BLaER1 treated with 17β-estradiol and CSF1 and Interleukin-3, amounts not matched to agents 10 nM and 100 nM (cell line): ENCODE measurements at regions not wholly inside any gene's neighbourhood (a gene's known extent, or its start where the extent isn't known, plus 50 kb on each side); places are given as distances from the start of the nearest gene placed in this dataset.
"Not testable (repeated sequence)": the region's sequence is repeated elsewhere in the genome, so short reads cannot be mapped to it uniquely, and the experiment has no call there.

Experiments used
- H3K27ac ChIP-seq, 11 experiments: shearing (Covaris generic); formaldehyde crosslinking; 2 replicates each; pipeline ENCODE4 v1.8.1; 2022
- H3K27me3 ChIP-seq, 11 experiments: shearing (Covaris generic); formaldehyde crosslinking; 2 replicates each; pipeline ENCODE4 v1.8.1; 2022
- H3K36me3 ChIP-seq, 11 experiments: shearing (Covaris generic); formaldehyde crosslinking; 2 replicates each; pipeline ENCODE4 v1.8.1; 2022
- H3K4me1 ChIP-seq, 10 experiments: shearing (Covaris generic); formaldehyde crosslinking; 2 replicates each; pipeline ENCODE4 v1.8.1; 2022
- H3K4me2 ChIP-seq, 11 experiments: shearing (Covaris generic); formaldehyde crosslinking; 2 replicates each; pipeline ENCODE4 v1.8.1; 2022
- H3K4me3 ChIP-seq, 10 experiments: shearing (Covaris generic); formaldehyde crosslinking; 2 replicates each; pipeline ENCODE4 v1.8.1; 2022
- H3K9ac ChIP-seq, 11 experiments: shearing (Covaris generic); formaldehyde crosslinking; 2 replicates each; pipeline ENCODE4 v1.8.1; 2022
- H3K9me3 ChIP-seq, 11 experiments: shearing (Covaris generic); formaldehyde crosslinking; replicated peaks in 1 of 11; 2 replicates each; pipeline ENCODE4 v1.8.1; 2022
- H4K20me1 ChIP-seq, 11 experiments: shearing (Covaris generic); formaldehyde crosslinking; 2 replicates each; pipeline ENCODE4 v1.8.1; 2022
- Cebpa-rat ChIP-seq, 11 experiments: shearing (Covaris generic); IDR thresholded peaks; 2 replicates each; pipeline ENCODE4 v1.8.1; 2022

DNA sequence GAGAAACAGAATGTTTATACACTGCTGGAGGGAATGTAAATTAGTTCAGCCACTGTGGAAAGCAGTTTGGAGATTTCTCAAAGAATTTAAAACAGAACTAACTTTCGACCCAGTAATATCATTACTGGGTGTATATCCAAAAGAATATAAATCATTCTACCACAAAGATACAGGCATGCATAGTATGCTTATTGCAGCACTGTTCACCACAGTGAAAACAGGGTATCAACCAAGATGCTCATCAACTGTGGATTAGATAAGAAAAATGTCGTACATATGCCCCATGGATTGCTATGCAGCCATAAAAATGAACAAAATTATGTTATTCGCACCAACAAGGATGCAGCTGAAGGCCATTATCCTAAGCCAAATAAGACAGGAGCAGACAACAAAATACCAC lies 343.1 kb upstream of the KCND2 start:
- Histone ChIP-seq H3K4me3 (no peak overlapping the region), H3K27ac (no peak overlapping the region), H4K20me1 (no peaks in the 10 kb centered on the region), H3K27me3 (no peaks in the 10 kb centered on the region), H3K4me1 (no peaks in the 10 kb centered on the region), H3K36me3 (no peaks in the 10 kb centered on the region), H3K9ac (no peak overlapping the region), H3K4me2 (no peak overlapping the region), H3K9me3 (peaks cover 0 to 14% (median 0%) of the 10 kb centered on the region in 11 experiments; a peak in 2 of 22 replicates)
- TF ChIP-seq Cebpa-rat (IDR thresholded peaks at IDR 0.05), result no peak

DNA sequence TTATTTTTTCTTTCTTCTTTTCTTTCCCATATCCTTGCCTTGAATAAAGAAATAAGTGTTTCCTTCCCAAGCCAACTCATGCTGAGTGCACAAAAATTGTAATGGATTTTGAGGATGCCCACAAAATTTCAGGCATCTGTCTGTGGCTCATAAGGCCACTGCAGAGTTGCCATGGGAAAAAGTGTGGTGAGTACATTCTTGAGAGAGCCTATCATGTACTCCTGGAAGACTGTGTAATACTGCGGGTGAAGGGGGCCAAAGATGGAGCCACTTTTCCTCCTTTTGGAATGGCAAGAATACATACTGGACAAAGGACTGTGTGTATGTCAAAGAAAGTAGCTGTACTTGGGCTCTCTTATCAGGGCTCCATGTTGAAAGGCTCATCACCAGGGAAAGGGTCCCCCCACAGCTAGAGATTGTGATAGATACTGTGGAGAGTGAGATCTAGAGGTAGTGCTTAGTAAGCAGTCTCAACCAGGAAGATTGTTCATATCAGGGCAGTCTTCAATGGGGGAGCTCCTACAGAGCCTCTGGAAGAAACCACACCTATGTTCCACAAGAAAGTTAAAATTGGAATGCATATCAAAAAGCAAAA lies 341.6 kb upstream of the KCND2 start:
- Histone ChIP-seq H3K9ac (no peak overlapping the region), H3K4me3 (no peak overlapping the region), H4K20me1 (no peaks in the 10 kb centered on the region), H3K4me1 (no peaks in the 10 kb centered on the region), H3K4me2 (no peak overlapping the region), H3K27me3 (no peaks in the 10 kb centered on the region), H3K9me3 (peaks cover 0 to 14% (median 0%) of the 10 kb centered on the region in 11 experiments; a peak in 2 of 22 replicates), H3K36me3 (no peaks in the 10 kb centered on the region), H3K27ac (no peak overlapping the region)
- TF ChIP-seq Cebpa-rat (IDR thresholded peaks at IDR 0.05), result no peak

- no peak overlapping the region for H3K4me2 ChIP-seq
- H3K4me3 ChIP-seq, result no peak overlapping the region
- H3K27ac ChIP-seq, result no peak overlapping the region
- no peaks in the 10 kb centered on the region for H3K27me3 ChIP-seq
- H3K4me1 ChIP-seq, result no peaks in the 10 kb centered on the region
- no peak for TF ChIP-seq Cebpa-rat (IDR thresholded peaks at IDR 0.05)
- no peak overlapping the region for H3K9ac ChIP-seq
- H3K9me3 ChIP-seq, result no peaks in the 10 kb centered on the region
- no peaks in the 10 kb centered on the region for H4K20me1 ChIP-seq
- H3K36me3 ChIP-seq, result no peaks in the 10 kb centered on the region
These were observed 337.5 kb upstream of the KCND2 start for GRCh38 chr7:119935418-119936025.

DNA sequence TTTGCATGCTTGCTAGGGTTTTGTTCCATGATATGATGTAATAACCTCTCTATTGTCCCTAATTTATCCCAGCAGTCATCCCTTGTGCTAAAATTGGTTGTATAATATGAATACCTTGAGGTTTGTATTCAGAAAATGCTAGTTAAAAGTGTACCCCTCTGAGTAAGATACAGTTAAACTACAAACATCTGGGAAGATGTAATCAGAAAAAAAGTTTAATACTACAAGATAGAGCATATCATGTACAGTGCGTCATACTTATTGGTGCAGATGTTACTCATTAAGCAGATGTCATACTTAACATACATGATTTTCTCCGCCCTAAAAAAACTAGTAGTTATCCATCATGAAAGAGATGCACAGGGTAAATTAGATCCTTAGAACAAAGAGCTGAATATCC lies 336.1 kb upstream of the KCND2 start:
- TF ChIP-seq Cebpa-rat (IDR thresholded peaks at IDR 0.05), result no peak

DNA sequence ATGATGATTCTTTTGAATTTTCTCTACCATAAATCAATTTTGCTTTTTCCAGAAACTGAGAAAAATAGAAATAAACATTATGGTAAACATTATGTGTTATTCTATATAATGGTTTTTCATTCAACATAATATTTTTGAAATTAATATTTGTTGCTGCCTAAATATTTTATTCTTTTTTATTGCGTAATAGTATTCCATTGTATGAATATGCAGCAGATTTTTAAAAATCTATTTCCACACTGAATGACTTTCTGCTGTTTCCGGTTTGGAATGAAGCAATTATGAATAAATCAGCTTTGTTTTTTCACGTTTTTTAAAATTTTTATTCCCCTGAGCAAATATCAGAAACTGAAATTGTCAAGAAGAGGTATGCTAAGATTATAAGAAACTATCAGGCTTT lies 335.2 kb upstream of the KCND2 start:
- TF ChIP-seq Cebpa-rat (IDR thresholded peaks at IDR 0.05), result peak in 2 of 11 experiments; percentile 56 to 65; a peak in 3 of 22 replicates
- Histone ChIP-seq H3K27ac (no peak overlapping the region), H3K27me3 (no peaks in the 10 kb centered on the region), H3K9me3 (no peaks in the 10 kb centered on the region), H3K36me3 (no peaks in the 10 kb centered on the region), H3K4me1 (no peaks in the 10 kb centered on the region), H3K9ac (no peak overlapping the region), H3K4me2 (no peak overlapping the region), H4K20me1 (no peaks in the 10 kb centered on the region), H3K4me3 (no peak overlapping the region)

More for the DNA sequence above, 336.1 kb upstream of the KCND2 start:
- no peaks in the 10 kb centered on the region for H4K20me1 ChIP-seq
- no peak overlapping the region for H3K9ac ChIP-seq
- H3K4me1 ChIP-seq, result no peaks in the 10 kb centered on the region
- H3K36me3 ChIP-seq, result no peaks in the 10 kb centered on the region
- H3K27me3 ChIP-seq, result no peaks in the 10 kb centered on the region
- no peaks in the 10 kb centered on the region for H3K9me3 ChIP-seq
- no peak overlapping the region for H3K4me3 ChIP-seq
- no peak overlapping the region for H3K4me2 ChIP-seq
- H3K27ac ChIP-seq, result no peak overlapping the region

GRCh38 chr7:119943942-119944600 lies 328.9 kb upstream of the KCND2 start:
- H3K4me3 ChIP-seq, result no peak overlapping the region
- no peak for TF ChIP-seq Cebpa-rat (IDR thresholded peaks at IDR 0.05)
- no peaks in the 10 kb centered on the region for H3K27me3 ChIP-seq
- no peaks in the 10 kb centered on the region for H3K4me1 ChIP-seq
- no peaks in the 10 kb centered on the region for H3K9me3 ChIP-seq
- H3K9ac ChIP-seq, result no peak overlapping the region
- H4K20me1 ChIP-seq, result no peaks in the 10 kb centered on the region
- no peak overlapping the region for H3K27ac ChIP-seq
- H3K4me2 ChIP-seq, result no peak overlapping the region
- no peaks in the 10 kb centered on the region for H3K36me3 ChIP-seq

GRCh38 chr7:119944601-119944972 lies 328.4 kb upstream of the KCND2 start:
- H3K9me3 ChIP-seq, result no peaks in the 10 kb centered on the region
- H3K4me2 ChIP-seq, result no peak overlapping the region
- no peak overlapping the region for H3K9ac ChIP-seq
- H3K27me3 ChIP-seq, result no peaks in the 10 kb centered on the region
- TF ChIP-seq Cebpa-rat (IDR thresholded peaks at IDR 0.05), result no peak
- no peaks in the 10 kb centered on the region for H4K20me1 ChIP-seq
- no peak overlapping the region for H3K4me3 ChIP-seq
- H3K36me3 ChIP-seq, result no peaks in the 10 kb centered on the region
- H3K27ac ChIP-seq, result no peak overlapping the region
- no peaks in the 10 kb centered on the region for H3K4me1 ChIP-seq

DNA sequence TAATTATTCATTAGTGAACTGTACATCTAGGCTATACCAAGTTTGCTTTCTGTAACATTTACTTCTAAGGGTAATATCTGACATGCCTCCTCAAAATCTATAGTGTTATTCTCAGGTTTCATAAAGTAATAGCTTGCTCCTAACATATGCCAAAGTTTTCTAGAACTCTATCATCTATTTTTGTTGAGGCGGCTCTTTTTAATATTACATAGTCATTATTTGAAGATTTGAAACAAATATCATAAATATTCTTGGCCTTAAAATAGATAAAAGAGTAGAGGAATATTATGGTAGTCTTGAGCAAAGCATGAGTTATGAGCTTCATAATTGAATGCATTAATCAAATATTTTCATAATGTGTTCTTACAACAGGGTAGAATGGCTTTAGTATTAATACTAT lies 327.2 kb upstream of the KCND2 start:
- Histone ChIP-seq H3K4me1 (no peaks in the 10 kb centered on the region), H3K27ac (no peak overlapping the region), H3K36me3 (no peaks in the 10 kb centered on the region), H3K4me3 (no peak overlapping the region), H3K9me3 (no peaks in the 10 kb centered on the region), H3K9ac (no peak overlapping the region), H3K27me3 (no peaks in the 10 kb centered on the region), H4K20me1 (no peaks in the 10 kb centered on the region), H3K4me2 (no peak overlapping the region)
- TF ChIP-seq Cebpa-rat (IDR thresholded peaks at IDR 0.05), result no peak

- H3K4me3 ChIP-seq, result no peak overlapping the region
- H3K27me3 ChIP-seq, result no peaks in the 10 kb centered on the region
- H3K4me2 ChIP-seq, result no peak overlapping the region
- H3K27ac ChIP-seq, result no peak overlapping the region
- no peak for TF ChIP-seq Cebpa-rat (IDR thresholded peaks at IDR 0.05)
- H4K20me1 ChIP-seq, result no peaks in the 10 kb centered on the region
- no peaks in the 10 kb centered on the region for H3K36me3 ChIP-seq
- H3K4me1 ChIP-seq, result no peaks in the 10 kb centered on the region
- no peaks in the 10 kb centered on the region for H3K9me3 ChIP-seq
- H3K9ac ChIP-seq, result no peak overlapping the region
These were observed 323.9 kb upstream of the KCND2 start for GRCh38 chr7:119949053-119949452.

GRCh38 chr7:119950390-119951041 lies 322.5 kb upstream of the KCND2 start:
- H3K36me3 ChIP-seq, H3K9me3 ChIP-seq, H3K4me1 ChIP-seq, H4K20me1 ChIP-seq, H3K27ac ChIP-seq, H3K27me3 ChIP-seq, H3K4me2 ChIP-seq, H3K4me3 ChIP-seq, H3K9ac ChIP-seq: not testable (repeated sequence)

DNA sequence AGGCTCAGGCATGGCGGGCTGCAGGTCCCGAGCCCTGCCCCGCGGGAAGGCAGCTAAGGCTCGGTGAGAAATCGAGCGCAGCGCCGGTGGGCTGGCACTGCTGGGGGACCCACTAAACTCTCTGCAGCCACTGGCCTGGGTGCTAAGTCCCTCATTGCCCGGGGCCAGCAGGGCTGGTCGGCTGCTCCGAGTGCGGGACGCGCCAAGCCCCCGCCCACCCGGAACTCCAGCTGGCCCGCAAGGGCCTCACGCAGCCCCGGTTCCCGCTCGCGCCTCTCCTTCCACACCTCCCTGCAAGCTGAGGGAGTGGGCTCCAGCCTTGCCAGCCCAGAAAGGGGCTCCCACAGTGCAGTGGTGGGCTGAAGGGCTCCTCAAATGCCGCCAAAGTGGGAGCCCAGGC lies 321.4 kb upstream of the KCND2 start:
- not testable (repeated sequence) for H3K9ac ChIP-seq, H3K27me3 ChIP-seq, H3K4me3 ChIP-seq, H3K27ac ChIP-seq, H3K9me3 ChIP-seq, H4K20me1 ChIP-seq, H3K36me3 ChIP-seq, H3K4me1 ChIP-seq, H3K4me2 ChIP-seq
